GM21717 (cell line): ENCODE measurements at regions not wholly inside any gene's neighbourhood (a gene's known extent, or its start where the extent isn't known, plus 50 kb on each side); places are given as distances from the start of the nearest gene placed in this dataset.

Source experiments
- ATAC-seq: cut with Tn5 transposase; IDR thresholded peaks from one replicate; pipeline ENCODE4 v1.9.1; 2021; ENCODE audit warnings: mild to moderate bottlenecking, moderate library complexity; ENCODE audit not compliant: unreplicated experiment

GRCh38 chr6:22017272-22017671 is 279.6 kb downstream of the PRL start:
- ATAC-seq = no peak

GRCh38 chr6:22017766-22018165 is 279.1 kb downstream of the PRL start:
- ATAC-seq = no peak

GRCh38 chr6:22019857-22020256 is 277.0 kb downstream of the PRL start:
- ATAC-seq = no peak

- no peak for ATAC-seq
Observed at GRCh38 chr6:22020299-22021003, 276.4 kb downstream of the PRL start.

GRCh38 chr6:22021966-22022365 is 274.9 kb downstream of the PRL start:
- no peak for ATAC-seq

GRCh38 chr6:22023937-22024336 is 272.9 kb downstream of the PRL start:
- no peak for ATAC-seq

GRCh38 chr6:22024973-22025467 is 271.8 kb downstream of the PRL start:
- peak; percentile 19 for ATAC-seq

- ATAC-seq = peak; percentile 55
Observed at GRCh38 chr6:22025468-22026163, 271.2 kb downstream of the PRL start.

- no peak for ATAC-seq
Observed at GRCh38 chr6:22026164-22026678, 270.6 kb downstream of the PRL start.

- no peak for ATAC-seq
Observed at GRCh38 chr6:22027040-22027725, 269.7 kb downstream of the PRL start.

- ATAC-seq = no peak
Observed at GRCh38 chr6:22028403-22029090, 268.3 kb downstream of the PRL start.

- no peak for ATAC-seq
Observed at GRCh38 chr6:22029171-22029570, 267.7 kb downstream of the PRL start.

GRCh38 chr6:22030730-22031619 is 265.9 kb downstream of the PRL start:
- ATAC-seq = no peak

- ATAC-seq = no peak
Observed at GRCh38 chr6:22035690-22036089, 261.1 kb downstream of the PRL start.

- ATAC-seq = no peak
Observed at GRCh38 chr6:22036275-22036674, 260.6 kb downstream of the PRL start.

- no peak for ATAC-seq
Observed at GRCh38 chr6:22036699-22037098, 260.1 kb downstream of the PRL start.

- no peak for ATAC-seq
Observed at GRCh38 chr6:22041797-22042480, 254.9 kb downstream of the PRL start.

GRCh38 chr6:22042706-22043105 is 254.1 kb downstream of the PRL start:
- no peak for ATAC-seq

- ATAC-seq = no peak
Observed at GRCh38 chr6:22043284-22043962, 253.4 kb downstream of the PRL start.
